CD4-positive, CD25-positive, alpha-beta regulatory T cell (primary cell): ENCODE measurements at regions not wholly inside any gene's neighbourhood (a gene's known extent, or its start where the extent isn't known, plus 50 kb on each side); places are given as distances from the start of the nearest gene placed in this dataset.
A peak's percentile ranks its signal among the peaks of the same experiment; 100 is the strongest.
"Not testable (repeated sequence)": the region's sequence is repeated elsewhere in the genome, so short reads cannot be mapped to it uniquely, and the experiment has no call there.

Experiments used
- ATAC-seq, 2 donors: fragments of 150-1000 bp; cut with Tn5 transposase; one replicate each; pipeline ENCODE4 v1.10.0; 2021; ENCODE audit warnings: low read depth in 2 of 2, moderate number of reproducible peaks in 2 of 2, moderate library complexity in 1 of 2
- DNase-seq, 3 donors: peaks; one replicate each; pipeline versions ENCODE4 v3.0.0 to v3.0.0-alpha.2; 2012 to 2022; ENCODE audit warnings: mixed read lengths in 1 of 3
- H3K27ac ChIP-seq: one replicate; pipeline ENCODE4 v1.7.0; 2013; ENCODE audit warnings: mild to moderate bottlenecking, low read length; ENCODE audit not compliant: insufficient read depth, poor library complexity, severe bottlenecking
- H3K27me3 ChIP-seq: one replicate; pipeline ENCODE4 v1.7.0; 2013; ENCODE audit warnings: low read length; ENCODE audit not compliant: control insufficient read depth, insufficient read depth
- H3K36me3 ChIP-seq: one replicate; pipeline ENCODE4 v1.7.0; 2013; ENCODE audit warnings: mild to moderate bottlenecking, low read length, moderate library complexity; ENCODE audit not compliant: control insufficient read depth, insufficient read depth
- H3K4me1 ChIP-seq: 2 replicates; pipeline ENCODE4 v1.7.0; 2013; ENCODE audit warnings: mild to moderate bottlenecking, low read length; ENCODE audit not compliant: insufficient read depth, control insufficient read depth, poor library complexity, severe bottlenecking
- H3K4me3 ChIP-seq: one replicate; pipeline ENCODE4 v1.7.0; 2013; ENCODE audit warnings: low read depth, mild to moderate bottlenecking, low read length, moderate library complexity
- H3K9me3 ChIP-seq, 2 experiments: 1 replicate in 1 of 2; 2 replicates in 1 of 2; pipeline ENCODE4 v1.7.0; 2013; ENCODE audit warnings: low read length in 2 of 2, mild to moderate bottlenecking in 1 of 2, moderate library complexity in 1 of 2; ENCODE audit not compliant: control insufficient read depth in 2 of 2
- H3K27ac Mint-ChIP-seq, 3 donors: one replicate each; pipeline ENCODE4 v1.8.0; 2020 to 2022; ENCODE audit warnings: mild to moderate bottlenecking in 3 of 3, mixed read lengths in 3 of 3, moderate library complexity in 2 of 3
- H3K27me3 Mint-ChIP-seq: one replicate; pipeline ENCODE4 v1.8.0; 2022; ENCODE audit warnings: mild to moderate bottlenecking, mixed read lengths
- H3K36me3 Mint-ChIP-seq: one replicate; pipeline ENCODE4 v1.8.0; 2020; ENCODE audit warnings: mixed read lengths
- H3K4me1 Mint-ChIP-seq, 4 donors: one replicate each; pipeline ENCODE4 v1.8.0; 2020 to 2022; ENCODE audit warnings: mixed read lengths in 4 of 4, mild to moderate bottlenecking in 1 of 4
- H3K4me3 Mint-ChIP-seq, 4 donors: one replicate each; pipeline ENCODE4 v1.8.0; 2020 to 2022; ENCODE audit warnings: mild to moderate bottlenecking in 4 of 4, mixed read lengths in 4 of 4, moderate library complexity in 3 of 4
- H3K9me3 Mint-ChIP-seq, 7 donors: one replicate each; pipeline ENCODE4 v1.8.0; 2020 to 2022; ENCODE audit warnings: mixed read lengths in 7 of 7, mild to moderate bottlenecking in 3 of 7, moderate library complexity in 2 of 7

- no peaks in the 10 kb centered on the region for H3K4me1 ChIP-seq
- ATAC-seq = no peak
- Mint-ChIP-seq H3K27me3 (peaks cover 4% of the 10 kb centered on the region), H3K4me3 (no peak overlapping the region), H3K36me3 (no peaks in the 10 kb centered on the region), H3K4me1 (no peaks in the 10 kb centered on the region), H3K9me3 (peaks cover 0 to 7% (median 0%) of the 10 kb centered on the region in 7 donors), H3K27ac (no peak overlapping the region)
- H3K27ac ChIP-seq = no peak overlapping the region
- no peaks in the 10 kb centered on the region for H3K27me3 ChIP-seq
- H3K9me3 ChIP-seq = no peaks in the 10 kb centered on the region
- H3K4me3 ChIP-seq = no peak overlapping the region
- no peaks in the 10 kb centered on the region for H3K36me3 ChIP-seq
- DNase-seq = no peak
Observed at GRCh38 chrX:1853447-1853846, 238.6 kb downstream of the ASMT start.

GRCh38 chrX:1853916-1854315 lies 239.1 kb downstream of the ASMT start:
- Mint-ChIP-seq H3K27me3 (peaks cover 4% of the 10 kb centered on the region), H3K4me1 (no peaks in the 10 kb centered on the region)
- no peak for ATAC-seq

DNA sequence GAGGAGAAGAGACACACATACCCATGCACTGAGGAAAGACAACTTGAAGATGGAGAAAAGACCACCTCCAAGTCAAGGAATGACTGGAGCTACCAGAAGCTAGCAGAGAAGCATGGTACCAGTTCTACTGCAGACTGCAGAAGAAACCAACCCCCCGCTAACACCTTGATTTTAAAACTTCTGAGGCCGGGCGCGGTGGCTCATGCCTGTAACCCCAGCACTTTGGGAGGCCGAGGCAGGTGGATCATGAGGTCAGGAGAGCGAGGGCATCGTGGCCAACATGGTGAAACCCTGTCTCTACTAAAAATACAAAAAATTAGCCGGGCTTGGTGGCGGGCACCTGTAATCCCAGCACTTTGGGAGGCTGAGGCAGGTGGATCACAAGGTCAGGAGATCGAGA lies 240.0 kb downstream of the ASMT start:
- ATAC-seq, H3K27ac Mint-ChIP-seq, H3K9me3 ChIP-seq, H3K9me3 Mint-ChIP-seq, H3K27ac ChIP-seq, DNase-seq, H3K4me1 Mint-ChIP-seq, H3K4me3 Mint-ChIP-seq, H3K4me3 ChIP-seq, H3K4me1 ChIP-seq, H3K36me3 Mint-ChIP-seq, H3K27me3 Mint-ChIP-seq, H3K36me3 ChIP-seq, H3K27me3 ChIP-seq: not testable (repeated sequence)

More at GRCh38 chrX:1853916-1854315, 239.1 kb downstream of the ASMT start:
- H3K4me3 ChIP-seq = no peak overlapping the region
- DNase-seq = no peak
- H3K36me3 ChIP-seq = no peaks in the 10 kb centered on the region
- H3K36me3 Mint-ChIP-seq = no peaks in the 10 kb centered on the region
- H3K27ac ChIP-seq = no peak overlapping the region
- H3K9me3 ChIP-seq = no peaks in the 10 kb centered on the region
- peaks cover 0 to 7% (median 0%) of the 10 kb centered on the region in 7 donors for H3K9me3 Mint-ChIP-seq
- no peaks in the 10 kb centered on the region for H3K4me1 ChIP-seq
- H3K4me3 Mint-ChIP-seq = no peak overlapping the region
- H3K27ac Mint-ChIP-seq = no peak overlapping the region
- no peaks in the 10 kb centered on the region for H3K27me3 ChIP-seq

GRCh38 chrX:1859266-1859665 lies 244.4 kb downstream of the ASMT start:
- H3K4me1 Mint-ChIP-seq, H3K4me3 Mint-ChIP-seq, H3K27ac ChIP-seq, H3K9me3 ChIP-seq, H3K27ac Mint-ChIP-seq, H3K4me3 ChIP-seq, DNase-seq, ATAC-seq, H3K27me3 ChIP-seq, H3K36me3 Mint-ChIP-seq, H3K36me3 ChIP-seq, H3K4me1 ChIP-seq, H3K27me3 Mint-ChIP-seq, H3K9me3 Mint-ChIP-seq: not testable (repeated sequence)

- no peaks in the 10 kb centered on the region for H3K9me3 ChIP-seq
- Mint-ChIP-seq H3K27me3 (peaks cover 4% of the 10 kb centered on the region), H3K4me1 (peaks cover 0 to 3% (median 0%) of the 10 kb centered on the region in 4 donors), H3K27ac (no peak overlapping the region), H3K4me3 (peak overlapping the region in 1 of 4 donors; percentile 47), H3K36me3 (no peaks in the 10 kb centered on the region), H3K9me3 (peaks cover 0 to 5% (median 0%) of the 10 kb centered on the region in 7 donors)
- H3K4me1 ChIP-seq = no peaks in the 10 kb centered on the region
- H3K36me3 ChIP-seq = no peaks in the 10 kb centered on the region
- no peaks in the 10 kb centered on the region for H3K27me3 ChIP-seq
- no peak for ATAC-seq
- H3K4me3 ChIP-seq = no peak overlapping the region
- no peak overlapping the region for H3K27ac ChIP-seq
- no peak for DNase-seq
Observed at GRCh38 chrX:1860936-1861594, 246.2 kb downstream of the ASMT start.

- H3K27ac ChIP-seq, H3K4me1 Mint-ChIP-seq, H3K4me3 Mint-ChIP-seq, H3K27me3 ChIP-seq, H3K36me3 Mint-ChIP-seq, H3K4me3 ChIP-seq, ATAC-seq, H3K9me3 ChIP-seq, H3K27ac Mint-ChIP-seq, H3K27me3 Mint-ChIP-seq, H3K4me1 ChIP-seq, DNase-seq, H3K9me3 Mint-ChIP-seq, H3K36me3 ChIP-seq: not testable (repeated sequence)
Observed at GRCh38 chrX:1863995-1864394, 249.1 kb downstream of the ASMT start.

- Histone ChIP-seq H3K9me3 (no peaks in the 10 kb centered on the region), H3K36me3 (no peaks in the 10 kb centered on the region), H3K4me1 (no peaks in the 10 kb centered on the region), H3K4me3 (no peak overlapping the region), H3K27ac (no peak overlapping the region), H3K27me3 (no peaks in the 10 kb centered on the region)
- no peaks in the 10 kb centered on the region for H3K27me3 Mint-ChIP-seq
- H3K27ac Mint-ChIP-seq = no peak overlapping the region
- ATAC-seq (no peak), DNase-seq (no peak)
- H3K9me3 Mint-ChIP-seq = peaks cover 0 to 6% (median 0%) of the 10 kb centered on the region in 7 donors
- no peak overlapping the region for H3K4me3 Mint-ChIP-seq
- peaks cover 0 to 2% (median 0%) of the 10 kb centered on the region in 4 donors for H3K4me1 Mint-ChIP-seq
- no peaks in the 10 kb centered on the region for H3K36me3 Mint-ChIP-seq
Observed at GRCh38 chrX:1870421-1870820, 255.6 kb downstream of the ASMT start.

DNA sequence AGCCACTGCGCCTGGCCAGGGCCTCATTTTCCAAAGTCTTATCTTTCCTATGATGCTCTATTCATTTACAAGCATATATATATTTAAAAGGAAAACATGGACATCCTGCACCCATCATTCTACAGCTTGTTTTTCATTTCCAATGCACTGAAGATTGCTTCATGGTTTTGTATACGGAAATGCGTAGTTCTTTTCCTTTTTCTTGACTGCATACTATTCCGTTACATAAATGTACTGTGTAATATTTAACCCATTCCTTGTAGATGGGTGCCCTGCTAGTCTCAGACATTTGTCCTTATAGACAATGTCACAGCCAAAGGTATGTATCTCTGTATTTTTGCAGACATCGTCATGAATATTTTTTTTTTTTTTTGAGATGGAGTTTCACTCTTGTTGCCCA lies 257.0 kb downstream of the ASMT start:
- no peaks in the 10 kb centered on the region for H3K36me3 ChIP-seq
- no peaks in the 10 kb centered on the region for H3K36me3 Mint-ChIP-seq
- H3K4me3 ChIP-seq = no peak overlapping the region
- no peaks in the 10 kb centered on the region for H3K27me3 Mint-ChIP-seq
- H3K9me3 ChIP-seq = no peaks in the 10 kb centered on the region
- H3K27me3 ChIP-seq = no peaks in the 10 kb centered on the region
- H3K27ac ChIP-seq = no peak overlapping the region
- peaks cover 0 to 6% (median 0%) of the 10 kb centered on the region in 7 donors for H3K9me3 Mint-ChIP-seq
- DNase-seq (no peak), ATAC-seq (no peak)
- no peaks in the 10 kb centered on the region for H3K4me1 ChIP-seq
- peaks cover 0 to 2% (median 0%) of the 10 kb centered on the region in 4 donors for H3K4me1 Mint-ChIP-seq
- no peak overlapping the region for H3K27ac Mint-ChIP-seq
- no peak overlapping the region for H3K4me3 Mint-ChIP-seq
